ENCODE measurements at regions not wholly inside any gene's neighbourhood (a gene's known extent, or its start where the extent isn't known, plus 50 kb on each side); places are given as distances from the start of the nearest gene placed in this dataset.
"Not testable (repeated sequence)": the region's sequence is repeated elsewhere in the genome, so short reads cannot be mapped to it uniquely, and the experiment has no call there.

DNA sequence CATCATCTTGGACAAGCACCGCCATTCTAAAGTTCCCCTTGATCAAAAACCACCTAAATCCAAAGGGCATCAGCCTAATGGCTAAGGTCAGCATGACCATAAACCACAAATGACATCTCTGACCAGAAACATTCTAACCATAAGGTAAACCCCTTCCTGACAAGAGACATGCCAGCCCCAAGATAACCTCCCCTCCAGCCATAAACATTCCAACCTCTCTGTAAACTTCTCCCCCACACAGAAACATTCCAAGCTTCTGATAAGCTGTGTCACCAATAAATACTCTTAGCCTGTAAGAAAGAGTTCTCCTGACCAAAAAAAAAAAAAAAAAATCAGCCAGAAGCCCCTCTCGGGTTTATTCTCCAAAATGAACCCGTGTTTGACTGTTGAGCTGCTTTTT, 268.2 kb downstream of the RNF152 start:
- TF ChIP-seq, protein P1, sequence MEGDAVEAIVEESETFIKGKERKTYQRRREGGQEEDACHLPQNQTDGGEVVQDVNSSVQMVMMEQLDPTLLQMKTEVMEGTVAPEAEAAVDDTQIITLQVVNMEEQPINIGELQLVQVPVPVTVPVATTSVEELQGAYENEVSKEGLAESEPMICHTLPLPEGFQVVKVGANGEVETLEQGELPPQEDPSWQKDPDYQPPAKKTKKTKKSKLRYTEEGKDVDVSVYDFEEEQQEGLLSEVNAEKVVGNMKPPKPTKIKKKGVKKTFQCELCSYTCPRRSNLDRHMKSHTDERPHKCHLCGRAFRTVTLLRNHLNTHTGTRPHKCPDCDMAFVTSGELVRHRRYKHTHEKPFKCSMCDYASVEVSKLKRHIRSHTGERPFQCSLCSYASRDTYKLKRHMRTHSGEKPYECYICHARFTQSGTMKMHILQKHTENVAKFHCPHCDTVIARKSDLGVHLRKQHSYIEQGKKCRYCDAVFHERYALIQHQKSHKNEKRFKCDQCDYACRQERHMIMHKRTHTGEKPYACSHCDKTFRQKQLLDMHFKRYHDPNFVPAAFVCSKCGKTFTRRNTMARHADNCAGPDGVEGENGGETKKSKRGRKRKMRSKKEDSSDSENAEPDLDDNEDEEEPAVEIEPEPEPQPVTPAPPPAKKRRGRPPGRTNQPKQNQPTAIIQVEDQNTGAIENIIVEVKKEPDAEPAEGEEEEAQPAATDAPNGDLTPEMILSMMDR (IDR thresholded peaks at IDR 0.05 in 2 of 3, conservative IDR thresholded peaks at IDR 0.05 in 1 of 3; ENCODE audit: borderline replicate concordance in 1 of 3, insufficient read depth in 1 of 3, low read depth in 2 of 3, low read length in 2 of 3) = not testable (repeated sequence)
- TF ChIP-seq JUND (IDR thresholded peaks at IDR 0.05); SIN3A (IDR thresholded peaks at IDR 0.05; ENCODE audit: low read depth); SP1 (IDR thresholded peaks at IDR 0.05; ENCODE audit: low read depth); TCF7L2 (IDR thresholded peaks at IDR 0.05; ENCODE audit: borderline replicate concordance, extremely low read depth, insufficient read depth, insufficient read length): not testable (repeated sequence)

All from HCT116 (cell line).